ENCODE measurements at regions not wholly inside any gene's neighbourhood (a gene's known extent, or its start where the extent isn't known, plus 50 kb on each side); places are given as distances from the start of the nearest gene placed in this dataset.

DNA sequence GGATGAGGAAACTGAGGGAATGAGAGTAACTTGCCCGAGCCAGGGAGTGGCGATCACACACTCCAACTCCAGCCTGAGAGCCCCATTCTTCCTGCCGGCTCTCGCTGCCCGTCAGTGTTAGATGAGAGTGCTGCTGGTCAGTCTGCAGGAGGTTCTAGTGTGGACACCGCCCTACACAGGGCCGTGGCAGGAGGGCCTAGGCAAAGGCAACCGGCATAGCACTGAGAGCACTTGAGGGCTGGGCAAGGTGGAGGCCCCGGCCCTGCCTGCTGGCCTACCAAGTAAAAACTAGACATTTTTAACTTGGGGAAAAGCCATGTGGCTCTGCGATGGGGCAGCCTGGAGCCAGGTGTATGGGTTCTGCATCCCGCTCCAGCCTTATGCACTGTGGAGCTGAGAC, 354.8 kb downstream of the SEC14L1 start (continued):
- no peak for TF ChIP-seq RERE (CRISPR knock-in tag; IDR thresholded peaks at IDR 0.05; ENCODE audit: borderline replicate concordance)
- no peak for TF ChIP-seq NCOA2 (IDR thresholded peaks at IDR 0.05; ENCODE audit: partially characterized antibody in 2 of 2)
- no peak for TF ChIP-seq SMARCA5 (IDR thresholded peaks at IDR 0.05)
- 0 out of 2 replicates have a peak, but pooled peaks have one; percentile 18 for TF ChIP-seq POLR2G (IDR thresholded peaks at IDR 0.05; ENCODE audit: low read depth, low read length)

DNA sequence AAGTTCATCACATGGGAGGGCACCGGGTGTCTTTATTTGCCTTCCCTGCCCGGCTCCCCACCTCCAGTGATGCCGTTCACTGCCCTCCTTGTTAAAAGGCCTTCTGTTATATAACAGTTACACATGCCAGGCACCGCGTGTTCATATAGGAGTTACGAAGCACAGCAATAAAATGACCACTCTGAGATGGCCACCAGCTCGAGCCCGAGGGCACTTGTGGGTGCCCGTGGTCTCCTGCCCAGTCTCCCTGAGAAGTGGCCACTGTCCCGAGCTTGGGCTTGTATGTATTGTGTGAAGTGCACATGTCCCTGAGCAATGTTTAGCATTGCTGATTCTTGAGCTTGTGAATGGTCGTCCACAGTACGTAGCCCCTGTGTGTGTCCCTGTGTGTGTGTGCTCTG, 355.6 kb downstream of the SEC14L1 start:
- no peaks in the 10 kb centered on the region for H3K9me1 ChIP-seq (ENCODE audit: control insufficient read depth, insufficient read depth, low read length)
- peaks cover 60% of the 10 kb centered on the region; the same call in 2 of the 3 replicates for H3K36me3 ChIP-seq (ENCODE audit: control insufficient read depth, insufficient read depth, low read length)
- no peaks in the 10 kb centered on the region for H3K79me2 ChIP-seq (ENCODE audit: control insufficient read depth, insufficient read depth, low read length)
- H3K27me3 ChIP-seq (ENCODE audit: control insufficient read depth in 2 of 2, insufficient read depth in 2 of 2, low read length in 2 of 2) = no peaks in the 10 kb centered on the region
- ChIA-PET CTCF (ENCODE audit: low intra/inter-chr PET ratio) (interaction anchor here (1.0 to 4.1 kb wide), 3 partner anchors 66 to 628 kb away, joined by 3 to 43 read pairs (median 38); no protein-coding TSS in a partner anchor), POLR2A (no interaction called here)
- in situ Hi-C loops (cut with MboI) = no loop called here
- peaks cover 0 to 10% of the 10 kb centered on the region in 2 experiments; a peak in 1 of 5 replicates for H3K4me1 ChIP-seq (replicated peaks in 1 of 2; ENCODE audit: control insufficient read depth in 2 of 2, insufficient read depth in 2 of 2, low read length in 2 of 2)
- H3K9me3 ChIP-seq (replicated peaks; ENCODE audit: control insufficient read depth, insufficient read depth, low read depth, low read length) = no peaks in the 10 kb centered on the region
- H2AFZ ChIP-seq (ENCODE audit: low read depth, low read length) = no peak overlapping the region
- H3K4me2 ChIP-seq (ENCODE audit: insufficient read depth, low read length) = no peak overlapping the region
- intact Hi-C loops (cut with micrococcal nuclease) = no loop called here
- no peak for ATAC-seq
- 93% methylated on average over 12 of the region's 12 CpGs for WGBS (ENCODE audit: insufficient coverage, low coverage, missing lambda C conversion rate)
- peaks cover 6% of the 10 kb centered on the region; the same call in 1 of the 2 replicates for H4K20me1 ChIP-seq (replicated peaks; ENCODE audit: control insufficient read depth, insufficient read depth, low read length)
- DNase-seq (ENCODE audit: extremely low read depth in 1 of 4, low spot score in 3 of 4) = no peak
- no TSS peak for BruUV-seq (replicated peaks)
- H3K27ac ChIP-seq (ENCODE audit: extremely low read depth, low read depth, low read length) = no peak overlapping the region
- H3K4me3 ChIP-seq = no peak overlapping the region
- H3K9ac ChIP-seq (ENCODE audit: insufficient read depth in 1 of 2, low read depth in 2 of 2, low read length in 2 of 2) = no peak overlapping the region; a peak in 1 of 4 replicates
- no peak for FAIRE-seq
- TF ChIP-seq ZNF717 (CRISPR knock-in tag; IDR thresholded peaks at IDR 0.05) (no peak), HOXB6 (CRISPR knock-in tag; IDR thresholded peaks at IDR 0.05; ENCODE audit: borderline replicate concordance) (no peak), ELF4 (CRISPR knock-in tag; IDR thresholded peaks at IDR 0.05) (no peak), TEAD1 (CRISPR knock-in tag; IDR thresholded peaks at IDR 0.05) (no peak)
- TF ChIP-seq, protein P1, sequence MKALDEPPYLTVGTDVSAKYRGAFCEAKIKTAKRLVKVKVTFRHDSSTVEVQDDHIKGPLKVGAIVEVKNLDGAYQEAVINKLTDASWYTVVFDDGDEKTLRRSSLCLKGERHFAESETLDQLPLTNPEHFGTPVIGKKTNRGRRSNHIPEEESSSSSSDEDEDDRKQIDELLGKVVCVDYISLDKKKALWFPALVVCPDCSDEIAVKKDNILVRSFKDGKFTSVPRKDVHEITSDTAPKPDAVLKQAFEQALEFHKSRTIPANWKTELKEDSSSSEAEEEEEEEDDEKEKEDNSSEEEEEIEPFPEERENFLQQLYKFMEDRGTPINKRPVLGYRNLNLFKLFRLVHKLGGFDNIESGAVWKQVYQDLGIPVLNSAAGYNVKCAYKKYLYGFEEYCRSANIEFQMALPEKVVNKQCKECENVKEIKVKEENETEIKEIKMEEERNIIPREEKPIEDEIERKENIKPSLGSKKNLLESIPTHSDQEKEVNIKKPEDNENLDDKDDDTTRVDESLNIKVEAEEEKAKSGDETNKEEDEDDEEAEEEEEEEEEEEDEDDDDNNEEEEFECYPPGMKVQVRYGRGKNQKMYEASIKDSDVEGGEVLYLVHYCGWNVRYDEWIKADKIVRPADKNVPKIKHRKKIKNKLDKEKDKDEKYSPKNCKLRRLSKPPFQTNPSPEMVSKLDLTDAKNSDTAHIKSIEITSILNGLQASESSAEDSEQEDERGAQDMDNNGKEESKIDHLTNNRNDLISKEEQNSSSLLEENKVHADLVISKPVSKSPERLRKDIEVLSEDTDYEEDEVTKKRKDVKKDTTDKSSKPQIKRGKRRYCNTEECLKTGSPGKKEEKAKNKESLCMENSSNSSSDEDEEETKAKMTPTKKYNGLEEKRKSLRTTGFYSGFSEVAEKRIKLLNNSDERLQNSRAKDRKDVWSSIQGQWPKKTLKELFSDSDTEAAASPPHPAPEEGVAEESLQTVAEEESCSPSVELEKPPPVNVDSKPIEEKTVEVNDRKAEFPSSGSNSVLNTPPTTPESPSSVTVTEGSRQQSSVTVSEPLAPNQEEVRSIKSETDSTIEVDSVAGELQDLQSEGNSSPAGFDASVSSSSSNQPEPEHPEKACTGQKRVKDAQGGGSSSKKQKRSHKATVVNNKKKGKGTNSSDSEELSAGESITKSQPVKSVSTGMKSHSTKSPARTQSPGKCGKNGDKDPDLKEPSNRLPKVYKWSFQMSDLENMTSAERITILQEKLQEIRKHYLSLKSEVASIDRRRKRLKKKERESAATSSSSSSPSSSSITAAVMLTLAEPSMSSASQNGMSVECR (CRISPR knock-in tag; IDR thresholded peaks at IDR 0.05) = no peak
